Neural cell (in vitro differentiated cells): ENCODE measurements at regions not wholly inside any gene's neighbourhood (a gene's known extent, or its start where the extent isn't known, plus 50 kb on each side); places are given as distances from the start of the nearest gene placed in this dataset.

ENCODE experiments used
- H2AFZ ChIP-seq: fragments of 200-600, 300-800 bp; sonication (generic), shearing (Covaris generic); 2 replicates; pipeline ENCODE4 v1.6.0; 2014; ENCODE audit warnings: low read depth, mild to moderate bottlenecking, antibody characterized with exemption, low read length, moderate library complexity
- H3F3A ChIP-seq: fragments of 200-600 bp; shearing (Covaris generic); 2 replicates; pipeline ENCODE4 v1.6.1; 2016; ENCODE audit warnings: mild to moderate bottlenecking, moderate library complexity, mixed read lengths, antibody characterized with exemption, low read length; ENCODE audit not compliant: insufficient read depth, poor library complexity, severe bottlenecking
- H3K27ac ChIP-seq: fragments of 200-600, 300-800 bp; sonication (generic), shearing (Covaris generic); 2 replicates; pipeline ENCODE4 v1.5.1; 2014; ENCODE audit warnings: mild to moderate bottlenecking, low read length, moderate library complexity
- H3K27me3 ChIP-seq: fragments of 300-800, 200-600 bp; sonication (generic), shearing (Covaris generic); 2 replicates; pipeline ENCODE4 v1.6.0; 2014; ENCODE audit warnings: mild to moderate bottlenecking, low read depth, low read length, moderate library complexity; ENCODE audit not compliant: insufficient read depth
- H3K36me3 ChIP-seq: fragments of 300-800, 200-600 bp; sonication (generic), shearing (Covaris generic); 2 replicates; pipeline ENCODE4 v1.5.1; 2014; ENCODE audit warnings: mild to moderate bottlenecking, antibody characterized with exemption, low read length, moderate library complexity; ENCODE audit not compliant: insufficient read depth
- H3K4me2 ChIP-seq: fragments of 300-800, 200-600 bp; sonication (generic), shearing (Covaris generic); 2 replicates; pipeline ENCODE4 v1.6.0; 2014; ENCODE audit warnings: mild to moderate bottlenecking, low read length
- H3K4me3 ChIP-seq: fragments of 300-800, 200-600 bp; sonication (generic), shearing (Covaris generic); 2 replicates; pipeline ENCODE4 v1.5.1; 2014; ENCODE audit warnings: mild to moderate bottlenecking, low read length, moderate library complexity
- H3K79me2 ChIP-seq: fragments of 200-600 bp; shearing (Covaris generic); replicated peaks from 2 replicates; pipeline ENCODE4 v1.6.0; 2014; ENCODE audit warnings: mild to moderate bottlenecking, low read length, moderate library complexity; ENCODE audit not compliant: insufficient read depth
- H3K9ac ChIP-seq: fragments of 300-800, 200-600 bp; sonication (generic), shearing (Covaris generic); 2 replicates; pipeline ENCODE4 v1.6.1; 2016; ENCODE audit warnings: mild to moderate bottlenecking, low read length, mixed read lengths
- H3K9me2 ChIP-seq: fragments of 200-600 bp; shearing (Covaris generic); 2 replicates; pipeline ENCODE4 v1.6.1; 2016; ENCODE audit warnings: mild to moderate bottlenecking, low read length, mixed read lengths; ENCODE audit not compliant: insufficient read depth
- H3K9me3 ChIP-seq: fragments of 200-600, 300-800 bp; sonication (generic), shearing (Covaris generic); 2 replicates; pipeline ENCODE4 v1.6.1; 2016; ENCODE audit warnings: mild to moderate bottlenecking, mixed run types, low read length, moderate library complexity, mixed read lengths
- H4K20me1 ChIP-seq: fragments of 200-600 bp; shearing (Covaris generic); 2 replicates; pipeline ENCODE4 v1.6.1; 2016; ENCODE audit warnings: mild to moderate bottlenecking, mixed run types; ENCODE audit not compliant: insufficient read depth
- EP300 ChIP-seq: fragments of 450-650 bp; conservative IDR thresholded peaks from 2 replicates; pipeline ENCODE4 v1.6.1; 2014; ENCODE audit warnings: antibody characterized with exemption, mild to moderate bottlenecking, moderate library complexity; ENCODE audit not compliant: poor library complexity, severe bottlenecking
- EZH2 ChIP-seq: fragments of 200-600, 300-800 bp; shearing (Covaris generic), sonication (generic); IDR thresholded peaks from 2 replicates; pipeline ENCODE4 v1.6.1; 2014; ENCODE audit warnings: antibody characterized with exemption, low read length, borderline replicate concordance, mild to moderate bottlenecking; ENCODE audit not compliant: insufficient read depth, poor library complexity, severe bottlenecking
- MXI1 ChIP-seq: fragments of 450-650 bp; conservative IDR thresholded peaks from 2 replicates; pipeline ENCODE4 v1.6.1; 2014; ENCODE audit warnings: antibody characterized with exemption, mild to moderate bottlenecking; ENCODE audit not compliant: poor library complexity, severe bottlenecking
- POLR2AphosphoS5 ChIP-seq: IDR thresholded peaks from 2 replicates; pipeline ENCODE4 v1.6.1; 2012
- RAD21 ChIP-seq: fragments of 450-650 bp; conservative IDR thresholded peaks from 2 replicates; pipeline ENCODE4 v1.6.1; 2014; ENCODE audit warnings: antibody characterized with exemption, mild to moderate bottlenecking, moderate library complexity
- SMC3 ChIP-seq: fragments of 450-650 bp; conservative IDR thresholded peaks from 2 replicates; pipeline ENCODE4 v1.6.1; 2014; ENCODE audit warnings: antibody characterized with exemption, mild to moderate bottlenecking, moderate library complexity; ENCODE audit not compliant: poor library complexity
- TAF1 ChIP-seq: IDR thresholded peaks from 2 replicates; pipeline ENCODE4 v1.6.1; 2012; ENCODE audit warnings: low read depth
- TF ChIP-seq, protein P1 (sequence below): fragments of 450-650 bp; IDR thresholded peaks from 2 replicates; pipeline ENCODE4 v1.5.1; 2014; ENCODE audit warnings: antibody characterized with exemption, mild to moderate bottlenecking, moderate library complexity; ENCODE audit not compliant: poor library complexity, severe bottlenecking
- TF ChIP-seq, protein P2 (sequence below): IDR thresholded peaks from 2 replicates; pipeline ENCODE4 v1.6.1; 2012; ENCODE audit warnings: borderline replicate concordance

- no peak overlapping the region for H3K9ac ChIP-seq
- no peaks in the 10 kb centered on the region for H3K9me3 ChIP-seq
- no peaks in the 10 kb centered on the region for H3K9me2 ChIP-seq
- H3K4me3 ChIP-seq: no peak overlapping the region
- H4K20me1 ChIP-seq: no peaks in the 10 kb centered on the region
- H2AFZ ChIP-seq: no peak overlapping the region
- no peak overlapping the region for H3K4me2 ChIP-seq
- no peaks in the 10 kb centered on the region for H3K79me2 ChIP-seq
- H3F3A ChIP-seq: no peaks in the 10 kb centered on the region
- no peak for TF ChIP-seq POLR2AphosphoS5
- TF ChIP-seq RAD21: no peak
- TF ChIP-seq SMC3: no peak
- no peak for TF ChIP-seq MXI1
- TF ChIP-seq, protein P1, sequence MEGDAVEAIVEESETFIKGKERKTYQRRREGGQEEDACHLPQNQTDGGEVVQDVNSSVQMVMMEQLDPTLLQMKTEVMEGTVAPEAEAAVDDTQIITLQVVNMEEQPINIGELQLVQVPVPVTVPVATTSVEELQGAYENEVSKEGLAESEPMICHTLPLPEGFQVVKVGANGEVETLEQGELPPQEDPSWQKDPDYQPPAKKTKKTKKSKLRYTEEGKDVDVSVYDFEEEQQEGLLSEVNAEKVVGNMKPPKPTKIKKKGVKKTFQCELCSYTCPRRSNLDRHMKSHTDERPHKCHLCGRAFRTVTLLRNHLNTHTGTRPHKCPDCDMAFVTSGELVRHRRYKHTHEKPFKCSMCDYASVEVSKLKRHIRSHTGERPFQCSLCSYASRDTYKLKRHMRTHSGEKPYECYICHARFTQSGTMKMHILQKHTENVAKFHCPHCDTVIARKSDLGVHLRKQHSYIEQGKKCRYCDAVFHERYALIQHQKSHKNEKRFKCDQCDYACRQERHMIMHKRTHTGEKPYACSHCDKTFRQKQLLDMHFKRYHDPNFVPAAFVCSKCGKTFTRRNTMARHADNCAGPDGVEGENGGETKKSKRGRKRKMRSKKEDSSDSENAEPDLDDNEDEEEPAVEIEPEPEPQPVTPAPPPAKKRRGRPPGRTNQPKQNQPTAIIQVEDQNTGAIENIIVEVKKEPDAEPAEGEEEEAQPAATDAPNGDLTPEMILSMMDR: no peak
- TF ChIP-seq EZH2: no peak
- TF ChIP-seq, protein P2, sequence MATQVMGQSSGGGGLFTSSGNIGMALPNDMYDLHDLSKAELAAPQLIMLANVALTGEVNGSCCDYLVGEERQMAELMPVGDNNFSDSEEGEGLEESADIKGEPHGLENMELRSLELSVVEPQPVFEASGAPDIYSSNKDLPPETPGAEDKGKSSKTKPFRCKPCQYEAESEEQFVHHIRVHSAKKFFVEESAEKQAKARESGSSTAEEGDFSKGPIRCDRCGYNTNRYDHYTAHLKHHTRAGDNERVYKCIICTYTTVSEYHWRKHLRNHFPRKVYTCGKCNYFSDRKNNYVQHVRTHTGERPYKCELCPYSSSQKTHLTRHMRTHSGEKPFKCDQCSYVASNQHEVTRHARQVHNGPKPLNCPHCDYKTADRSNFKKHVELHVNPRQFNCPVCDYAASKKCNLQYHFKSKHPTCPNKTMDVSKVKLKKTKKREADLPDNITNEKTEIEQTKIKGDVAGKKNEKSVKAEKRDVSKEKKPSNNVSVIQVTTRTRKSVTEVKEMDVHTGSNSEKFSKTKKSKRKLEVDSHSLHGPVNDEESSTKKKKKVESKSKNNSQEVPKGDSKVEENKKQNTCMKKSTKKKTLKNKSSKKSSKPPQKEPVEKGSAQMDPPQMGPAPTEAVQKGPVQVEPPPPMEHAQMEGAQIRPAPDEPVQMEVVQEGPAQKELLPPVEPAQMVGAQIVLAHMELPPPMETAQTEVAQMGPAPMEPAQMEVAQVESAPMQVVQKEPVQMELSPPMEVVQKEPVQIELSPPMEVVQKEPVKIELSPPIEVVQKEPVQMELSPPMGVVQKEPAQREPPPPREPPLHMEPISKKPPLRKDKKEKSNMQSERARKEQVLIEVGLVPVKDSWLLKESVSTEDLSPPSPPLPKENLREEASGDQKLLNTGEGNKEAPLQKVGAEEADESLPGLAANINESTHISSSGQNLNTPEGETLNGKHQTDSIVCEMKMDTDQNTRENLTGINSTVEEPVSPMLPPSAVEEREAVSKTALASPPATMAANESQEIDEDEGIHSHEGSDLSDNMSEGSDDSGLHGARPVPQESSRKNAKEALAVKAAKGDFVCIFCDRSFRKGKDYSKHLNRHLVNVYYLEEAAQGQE: no peak
- no peak for TF ChIP-seq EP300
- no peak for TF ChIP-seq TAF1
- no peak overlapping the region for H3K27ac ChIP-seq
- H3K36me3 ChIP-seq: no peaks in the 10 kb centered on the region
- H3K27me3 ChIP-seq: no peaks in the 10 kb centered on the region
These were observed 228.0 kb upstream of the ADAMTS9 start for GRCh38 chr3:64915778-64916177.

DNA sequence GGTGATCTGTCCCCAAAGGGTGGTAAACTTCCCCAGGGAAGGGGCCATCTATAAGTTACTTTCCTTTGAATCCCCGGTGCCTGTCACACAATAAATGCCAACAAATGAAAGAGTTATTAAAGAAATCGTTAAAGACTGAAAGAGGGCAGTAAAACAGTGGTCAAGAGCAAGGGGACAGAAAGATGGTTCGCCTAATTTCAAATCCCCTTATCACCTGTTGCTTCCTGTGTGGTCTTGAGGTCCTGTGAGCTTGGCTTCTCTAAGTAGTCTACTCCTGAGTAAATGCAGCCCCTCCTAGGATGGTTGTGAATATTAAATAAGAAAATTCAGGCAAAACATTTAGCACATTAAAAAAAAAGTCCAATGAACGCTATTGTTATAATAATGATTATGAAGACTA is 225.7 kb upstream of the ADAMTS9 start:
- Histone ChIP-seq H3K4me2 (no peak overlapping the region), H3K27ac (no peak overlapping the region), H3F3A (no peaks in the 10 kb centered on the region), H3K4me3 (no peak overlapping the region), H2AFZ (no peak overlapping the region), H3K36me3 (no peaks in the 10 kb centered on the region), H3K9ac (no peak overlapping the region), H3K27me3 (no peaks in the 10 kb centered on the region), H3K79me2 (no peaks in the 10 kb centered on the region), H4K20me1 (no peaks in the 10 kb centered on the region), H3K9me3 (no peaks in the 10 kb centered on the region), H3K9me2 (no peaks in the 10 kb centered on the region)
- TF ChIP-seq, protein P1: no peak
- TF ChIP-seq EZH2 (no peak), TAF1 (no peak), SMC3 (no peak), MXI1 (no peak), POLR2AphosphoS5 (no peak), EP300 (no peak), RAD21 (no peak)
- TF ChIP-seq, protein P2: no peak
